ENCODE measurements at regions not wholly inside any gene's neighbourhood (a gene's known extent, or its start where the extent isn't known, plus 50 kb on each side); places are given as distances from the start of the nearest gene placed in this dataset.

- H3K36me3 ChIP-seq: no peaks in the 10 kb centered on the region
Observed at GRCh38 chr3:6416049-6416661, 444.8 kb upstream of the GRM7 start.

GRCh38 chr3:6417174-6417573, 443.7 kb upstream of the GRM7 start:
- no peaks in the 10 kb centered on the region for H3K36me3 ChIP-seq
- peaks cover 0 to 4% (median 0%) of the 10 kb centered on the region in 12 donors for H3K9me3 ChIP-seq
- H3K4me1 ChIP-seq: no peaks in the 10 kb centered on the region
- WGBS, 4 donors: 66 to 94% (median 79%) methylated on average over 4 of the region's 4 CpGs
- no peak overlapping the region for H3K4me3 ChIP-seq
- ATAC-seq: no peak
- no peak for TF ChIP-seq POLR2A (IDR thresholded peaks at IDR 0.05)
- no peak for TF ChIP-seq CTCF (IDR thresholded peaks at IDR 0.05)
- no peak for DNase-seq
- no peaks in the 10 kb centered on the region for H3K27me3 ChIP-seq
- intact Hi-C loops (cut with DNase I): no loop called here
- H3K27ac ChIP-seq: no peak overlapping the region

More at GRCh38 chr3:6416049-6416661, 444.8 kb upstream of the GRM7 start:
- Histone ChIP-seq H3K4me3 (no peak overlapping the region), H3K27ac (no peak overlapping the region), H3K27me3 (no peaks in the 10 kb centered on the region), H3K4me1 (no peaks in the 10 kb centered on the region), H3K9me3 (peaks cover 0 to 4% (median 0%) of the 10 kb centered on the region in 12 donors)
- no peak for DNase-seq
- intact Hi-C loops (cut with DNase I): no loop called here
- TF ChIP-seq POLR2A (IDR thresholded peaks at IDR 0.05): no peak
- no peak for TF ChIP-seq CTCF (IDR thresholded peaks at IDR 0.05)
- no peak for ATAC-seq
- 73 to 81% (median 80%) methylated on average over 4 of the region's 4 CpGs for WGBS, 4 donors

DNA sequence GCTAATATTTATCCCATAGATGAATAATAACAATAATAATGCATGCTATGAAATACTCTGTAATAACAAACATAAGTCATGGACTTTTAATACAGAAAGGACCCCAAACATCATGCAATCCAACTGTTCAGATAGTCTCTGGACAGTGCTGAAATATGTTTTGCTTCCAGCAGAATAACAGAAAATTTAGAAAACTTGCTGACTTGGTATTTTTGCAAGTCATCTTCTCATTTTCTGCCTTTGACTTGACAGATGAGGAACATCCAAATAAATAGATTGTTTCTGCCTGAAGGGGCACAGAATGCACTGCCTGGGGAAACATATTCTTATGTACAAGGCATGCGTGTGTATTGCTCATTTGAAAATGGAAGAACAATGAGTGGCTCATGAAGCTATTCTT, 442.4 kb upstream of the GRM7 start:
- DNase-seq (no peak), ATAC-seq (no peak)
- no peak overlapping the region for H3K4me3 ChIP-seq
- H3K9me3 ChIP-seq: peaks cover 0 to 4% (median 0%) of the 10 kb centered on the region in 12 donors
- WGBS, 4 donors: 79 to 100% (median 91%) methylated on average over 1 of the region's 1 CpG
- TF ChIP-seq POLR2A (IDR thresholded peaks at IDR 0.05) (no peak), CTCF (IDR thresholded peaks at IDR 0.05) (no peak)
- intact Hi-C loops (cut with DNase I): no loop called here
- no peak overlapping the region for H3K27ac ChIP-seq
- no peaks in the 10 kb centered on the region for H3K27me3 ChIP-seq
- H3K36me3 ChIP-seq: no peaks in the 10 kb centered on the region
- H3K4me1 ChIP-seq: no peaks in the 10 kb centered on the region

DNA sequence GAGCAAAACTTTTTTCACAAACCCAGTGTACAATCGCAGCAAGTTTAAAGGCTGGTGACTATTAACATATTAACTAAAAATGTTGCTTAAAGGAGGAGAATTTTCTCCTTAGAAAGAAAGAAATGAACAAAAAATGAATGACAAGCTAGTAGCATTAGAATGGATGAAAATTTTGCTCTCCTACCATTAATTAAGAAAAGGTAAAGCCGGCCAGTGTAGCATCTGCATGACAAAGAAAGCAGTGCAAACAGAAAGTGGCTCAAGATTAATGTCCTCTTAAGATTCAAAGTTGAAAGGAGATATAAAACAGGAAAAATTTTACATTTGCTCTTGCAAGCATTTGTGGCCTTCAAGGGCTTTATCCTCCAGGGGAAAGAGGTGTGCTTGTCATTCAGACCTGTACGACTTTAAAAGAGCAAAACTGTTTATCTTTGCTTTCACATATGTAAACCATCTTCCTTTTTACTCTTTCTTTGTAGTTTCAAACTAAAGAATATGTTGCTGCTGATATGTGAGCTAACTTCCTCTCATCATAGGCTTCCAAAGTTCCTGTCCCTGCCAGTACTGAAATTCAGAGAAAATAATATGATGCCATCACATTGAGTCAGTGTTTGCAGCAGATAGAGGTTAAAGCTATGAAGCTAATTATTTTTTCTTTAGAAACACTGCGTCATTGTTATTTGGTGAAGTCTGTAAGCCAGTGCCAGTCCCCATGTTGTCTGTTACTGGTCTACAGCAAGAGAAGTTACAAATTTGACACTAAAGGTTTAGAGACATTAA, 439.1 kb upstream of the GRM7 start:
- 61 to 70% (median 68%) methylated on average over 4 of the region's 4 CpGs for WGBS, 4 donors
- TF ChIP-seq POLR2A (IDR thresholded peaks at IDR 0.05) (no peak), CTCF (IDR thresholded peaks at IDR 0.05) (no peak)
- H3K36me3 ChIP-seq: no peaks in the 10 kb centered on the region
- no peak for ATAC-seq
- H3K4me1 ChIP-seq: no peaks in the 10 kb centered on the region
- H3K4me3 ChIP-seq: no peak overlapping the region
- H3K9me3 ChIP-seq: peaks cover 0 to 20% (median 8%) of the 10 kb centered on the region in 12 donors
- no peak for DNase-seq
- no peak overlapping the region for H3K27ac ChIP-seq
- intact Hi-C loops (cut with DNase I): no loop called here
- H3K27me3 ChIP-seq: no peaks in the 10 kb centered on the region
